Bronchial epithelial cell (primary cell): ENCODE measurements at regions not wholly inside any gene's neighbourhood (a gene's known extent, or its start where the extent isn't known, plus 50 kb on each side); places are given as distances from the start of the nearest gene placed in this dataset.
A peak's percentile ranks its signal among the peaks of the same experiment; 100 is the strongest.

Experiments used
- DNase-seq: peaks from one replicate; pipeline ENCODE4 v3.0.0-alpha.2; 2010; ENCODE audit warnings: low read depth
- FAIRE-seq: peaks from 2 replicates; lab custom pipeline; 2011; peaks lifted over from hg19 to GRCh38; lab: Jason Lieb, UNC
- H3K27me3 ChIP-seq: 2 replicates; pipeline ENCODE4 v1.5.1; 2011; ENCODE audit warnings: low read length; ENCODE audit not compliant: control insufficient read depth, insufficient read depth
- H3K36me3 ChIP-seq: 2 replicates; pipeline ENCODE4 v1.5.1; 2011; ENCODE audit warnings: low read length; ENCODE audit not compliant: control insufficient read depth, insufficient read depth
- H3K4me3 ChIP-seq: 2 replicates; pipeline ENCODE4 v1.5.1; 2011; ENCODE audit warnings: mild to moderate bottlenecking, low read depth, low read length, control low read depth
- TF ChIP-seq, protein P1 (sequence below): IDR thresholded peaks from 2 replicates; pipeline ENCODE4 v1.5.1; 2011; ENCODE audit warnings: mild to moderate bottlenecking, moderate library complexity, low read length, control low read depth, inconsistent platforms; ENCODE audit not compliant: insufficient read depth, severe bottlenecking

DNA sequence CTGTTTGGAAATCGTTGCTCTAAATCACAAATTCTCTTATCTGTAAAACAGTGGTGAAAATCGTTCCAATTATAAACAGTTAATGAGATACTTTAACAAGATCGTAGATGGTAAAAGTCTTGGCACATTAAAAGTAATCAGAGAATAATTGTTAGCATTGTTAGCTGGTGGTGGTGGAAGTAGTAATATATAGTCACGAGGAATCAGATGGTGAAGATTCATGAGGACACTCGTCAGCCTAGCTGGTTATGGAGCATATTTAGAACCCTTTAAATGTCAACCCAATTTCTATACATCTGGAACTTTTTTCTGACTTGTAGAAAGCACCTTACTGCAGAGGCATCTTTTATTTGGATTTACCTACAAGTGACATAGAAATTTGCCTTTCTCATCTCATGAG is 190.8 kb downstream of the TLE1 start:
- Histone ChIP-seq H3K4me3 (no peak overlapping the region), H3K27me3 (peaks cover 32% of the 10 kb centered on the region), H3K36me3 (no peaks in the 10 kb centered on the region)
- TF ChIP-seq, protein P1, sequence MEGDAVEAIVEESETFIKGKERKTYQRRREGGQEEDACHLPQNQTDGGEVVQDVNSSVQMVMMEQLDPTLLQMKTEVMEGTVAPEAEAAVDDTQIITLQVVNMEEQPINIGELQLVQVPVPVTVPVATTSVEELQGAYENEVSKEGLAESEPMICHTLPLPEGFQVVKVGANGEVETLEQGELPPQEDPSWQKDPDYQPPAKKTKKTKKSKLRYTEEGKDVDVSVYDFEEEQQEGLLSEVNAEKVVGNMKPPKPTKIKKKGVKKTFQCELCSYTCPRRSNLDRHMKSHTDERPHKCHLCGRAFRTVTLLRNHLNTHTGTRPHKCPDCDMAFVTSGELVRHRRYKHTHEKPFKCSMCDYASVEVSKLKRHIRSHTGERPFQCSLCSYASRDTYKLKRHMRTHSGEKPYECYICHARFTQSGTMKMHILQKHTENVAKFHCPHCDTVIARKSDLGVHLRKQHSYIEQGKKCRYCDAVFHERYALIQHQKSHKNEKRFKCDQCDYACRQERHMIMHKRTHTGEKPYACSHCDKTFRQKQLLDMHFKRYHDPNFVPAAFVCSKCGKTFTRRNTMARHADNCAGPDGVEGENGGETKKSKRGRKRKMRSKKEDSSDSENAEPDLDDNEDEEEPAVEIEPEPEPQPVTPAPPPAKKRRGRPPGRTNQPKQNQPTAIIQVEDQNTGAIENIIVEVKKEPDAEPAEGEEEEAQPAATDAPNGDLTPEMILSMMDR: no peak
- DNase-seq: no peak
- no peak for FAIRE-seq

GRCh38 chr9:81497091-81497490 is 192.3 kb downstream of the TLE1 start:
- peaks cover 32% of the 10 kb centered on the region for H3K27me3 ChIP-seq
- H3K4me3 ChIP-seq: no peak overlapping the region
- DNase-seq (peak; percentile 28), FAIRE-seq (no peak)
- H3K36me3 ChIP-seq: no peaks in the 10 kb centered on the region
- TF ChIP-seq, protein P1: no peak

DNA sequence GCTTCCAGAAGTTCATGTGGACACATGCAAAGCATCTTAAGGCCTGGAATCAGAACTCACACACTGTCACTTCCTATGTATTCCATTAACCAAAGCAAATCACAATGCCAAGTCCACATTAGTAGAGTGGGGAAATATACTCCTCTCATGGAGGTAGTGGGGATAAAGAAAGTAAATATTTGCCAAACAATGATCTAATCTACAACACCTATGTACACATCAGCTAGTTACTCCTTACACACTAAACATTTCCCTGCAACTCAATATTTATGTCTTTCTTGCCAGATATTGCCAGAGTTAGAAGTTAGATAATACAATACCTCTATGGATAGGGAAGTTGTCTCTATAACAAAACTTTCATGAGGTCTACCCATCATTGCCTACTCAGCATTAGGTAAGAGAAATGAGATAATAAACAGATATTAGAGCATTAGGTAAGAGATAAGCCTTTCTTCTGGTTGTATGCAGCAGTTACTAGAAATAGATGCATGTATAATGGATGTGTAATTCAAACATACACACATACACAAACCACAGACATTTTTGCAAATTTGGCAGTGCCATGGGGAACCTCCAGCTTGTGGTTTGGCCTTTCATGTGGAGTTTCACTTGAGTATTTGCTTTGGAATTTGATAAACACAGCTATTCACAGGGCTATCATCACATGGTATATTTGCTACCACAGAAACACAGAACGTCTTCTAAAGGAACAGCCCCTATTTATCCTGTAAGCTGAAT is 196.5 kb downstream of the TLE1 start:
- H3K4me3 ChIP-seq: no peak overlapping the region
- TF ChIP-seq, protein P1: no peak
- no peaks in the 10 kb centered on the region for H3K36me3 ChIP-seq
- peaks cover 19% of the 10 kb centered on the region for H3K27me3 ChIP-seq
- peak; percentile 98 for DNase-seq
- peak; percentile 64 for FAIRE-seq

DNA sequence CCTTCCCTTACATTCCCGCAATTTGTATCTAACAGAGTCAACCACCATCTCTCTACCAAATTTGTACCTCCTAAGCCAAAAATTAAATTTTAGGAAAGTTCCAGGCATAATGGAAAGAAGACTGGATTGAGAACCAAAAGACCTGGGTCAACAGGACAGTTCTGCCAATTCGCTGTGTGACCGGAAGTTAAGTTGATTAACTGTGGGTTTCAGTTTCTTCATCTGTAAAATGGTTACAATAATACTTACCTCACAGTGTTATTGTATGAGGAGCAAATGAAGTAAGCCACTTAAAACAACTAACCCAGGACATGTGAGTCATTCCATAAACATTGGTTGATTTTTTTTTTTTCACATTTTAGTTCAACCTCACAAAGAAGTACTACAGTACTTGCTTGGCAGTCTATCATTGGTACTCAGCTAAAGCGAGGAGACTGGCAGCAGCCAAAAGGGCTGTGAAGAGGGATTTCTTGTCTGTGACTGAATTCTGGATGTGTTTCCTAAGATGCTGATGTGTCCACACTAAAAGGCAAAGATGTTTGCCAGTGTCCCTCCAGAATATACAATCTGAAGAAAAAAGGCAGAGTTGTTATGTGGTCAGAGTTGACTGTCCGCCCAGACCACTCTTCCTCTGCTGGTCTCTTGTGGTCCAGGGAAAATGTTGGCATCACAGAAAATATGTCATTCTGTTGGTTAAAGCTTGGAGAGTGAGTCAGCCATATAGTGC is 198.6 kb downstream of the TLE1 start:
- TF ChIP-seq, protein P1: no peak
- Histone ChIP-seq H3K4me3 (no peak overlapping the region), H3K36me3 (no peaks in the 10 kb centered on the region), H3K27me3 (peaks cover 16% of the 10 kb centered on the region)
- FAIRE-seq: no peak
- peak; percentile 83 for DNase-seq

GRCh38 chr9:81489046-81489445 is 200.3 kb downstream of the TLE1 start:
- TF ChIP-seq, protein P1: no peak
- FAIRE-seq: no peak

More at GRCh38 chr9:81489046-81489445, 200.3 kb downstream of the TLE1 start:
- no peaks in the 10 kb centered on the region for H3K36me3 ChIP-seq
- peaks cover 5% of the 10 kb centered on the region for H3K27me3 ChIP-seq
- no peak overlapping the region for H3K4me3 ChIP-seq
- no peak for DNase-seq
